CD4-positive, alpha-beta T cell (primary cell): ENCODE measurements at regions not wholly inside any gene's neighbourhood (a gene's known extent, or its start where the extent isn't known, plus 50 kb on each side); places are given as distances from the start of the nearest gene placed in this dataset.

Experiments
- ATAC-seq: fragments of 200-7000 bp; cut with Tn5 transposase; one replicate; pipeline ENCODE4 v1.10.0; 2022; ENCODE audit warnings: mild to moderate bottlenecking; ENCODE audit not compliant: poor library complexity
- CTCF ChIA-PET: fragments of 350-600 bp; sonication (Branson Sonifier 250); formaldehyde crosslinking; loops from one replicate; lab custom pipeline; 2021; ENCODE audit warnings: antibody characterized with exemption, inconsistent platforms; lab: Charles Lee
- POLR2A ChIA-PET: fragments of 350-600 bp; sonication (Branson Sonifier 250); formaldehyde crosslinking; loops from one replicate; lab custom pipeline; 2021; ENCODE audit warnings: antibody characterized with exemption, inconsistent platforms; lab: Charles Lee
- DNase-seq, 14 experiments: peaks; one replicate each; pipeline ENCODE4 v3.0.0-alpha.2; 2013 to 2020; ENCODE audit warnings: mixed read lengths in 2 of 14
- H3K27ac ChIP-seq, 2 donors: one replicate each; pipeline versions ENCODE4 v1.5.1 to v1.7.0; 2013; ENCODE audit warnings: low read length in 2 of 2, low read depth in 1 of 2, mild to moderate bottlenecking in 1 of 2
- H3K27me3 ChIP-seq, 2 experiments: 1 replicate in 1 of 2; 2 replicates in 1 of 2; pipeline versions ENCODE4 v1.6.1 to v1.7.0; 2013; ENCODE audit warnings: low read length in 2 of 2, control low read depth in 1 of 2, mild to moderate bottlenecking in 1 of 2, moderate library complexity in 1 of 2; ENCODE audit not compliant: insufficient read depth in 2 of 2, control insufficient read depth in 1 of 2
- H3K36me3 ChIP-seq: one replicate; pipeline ENCODE4 v1.6.1; 2013; ENCODE audit warnings: low read length, control low read depth; ENCODE audit not compliant: insufficient read depth
- H3K4me1 ChIP-seq: one replicate; pipeline ENCODE4 v1.6.1; 2013; ENCODE audit warnings: low read length, control low read depth; ENCODE audit not compliant: insufficient read depth
- H3K4me3 ChIP-seq: one replicate; pipeline ENCODE4 v1.5.1; 2013; ENCODE audit warnings: mild to moderate bottlenecking, low read length, moderate library complexity
- H3K9me3 ChIP-seq, 2 experiments: 1 replicate in 1 of 2; 2 replicates in 1 of 2; pipeline versions ENCODE4 v1.6.1 to v1.7.0; 2013; ENCODE audit warnings: low read length in 2 of 2, mild to moderate bottlenecking in 2 of 2, control low read depth in 1 of 2, moderate library complexity in 1 of 2; ENCODE audit not compliant: control insufficient read depth in 1 of 2, insufficient read depth in 1 of 2
- H3K27ac Mint-ChIP-seq: one replicate; pipeline ENCODE4 v1.8.0; 2020; ENCODE audit warnings: mixed read lengths
- H3K27me3 Mint-ChIP-seq: one replicate; pipeline ENCODE4 v1.8.0; 2021; ENCODE audit warnings: mixed read lengths
- H3K36me3 Mint-ChIP-seq: one replicate; pipeline ENCODE4 v1.8.0; 2021; ENCODE audit warnings: low read depth, mixed read lengths
- H3K4me1 Mint-ChIP-seq: one replicate; pipeline ENCODE4 v1.8.0; 2021; ENCODE audit warnings: low read depth, mixed read lengths
- H3K4me3 Mint-ChIP-seq: one replicate; pipeline ENCODE4 v1.8.0; 2020; ENCODE audit warnings: mild to moderate bottlenecking, mixed read lengths
- H3K9me3 Mint-ChIP-seq: one replicate; pipeline ENCODE4 v1.8.0; 2020; ENCODE audit warnings: mixed read lengths
- intact Hi-C, 2 experiments: fragments of 100-400 bp; cut with DNase I in 1 of 2; cut with micrococcal nuclease in 1 of 2; formaldehyde crosslinking; loops; one replicate each; pipeline versions ENCODE4 v1.15.1 to v1.9.0; 2023 to 2025; cut with DNase I, micrococcal nuclease
- TF ChIP-seq, protein P1 (sequence below): fragments of 200-600 bp; IDR thresholded peaks from one replicate; pipeline ENCODE4 v1.8.0; 2022; ENCODE audit warnings: antibody characterized with exemption, mild to moderate bottlenecking

DNA sequence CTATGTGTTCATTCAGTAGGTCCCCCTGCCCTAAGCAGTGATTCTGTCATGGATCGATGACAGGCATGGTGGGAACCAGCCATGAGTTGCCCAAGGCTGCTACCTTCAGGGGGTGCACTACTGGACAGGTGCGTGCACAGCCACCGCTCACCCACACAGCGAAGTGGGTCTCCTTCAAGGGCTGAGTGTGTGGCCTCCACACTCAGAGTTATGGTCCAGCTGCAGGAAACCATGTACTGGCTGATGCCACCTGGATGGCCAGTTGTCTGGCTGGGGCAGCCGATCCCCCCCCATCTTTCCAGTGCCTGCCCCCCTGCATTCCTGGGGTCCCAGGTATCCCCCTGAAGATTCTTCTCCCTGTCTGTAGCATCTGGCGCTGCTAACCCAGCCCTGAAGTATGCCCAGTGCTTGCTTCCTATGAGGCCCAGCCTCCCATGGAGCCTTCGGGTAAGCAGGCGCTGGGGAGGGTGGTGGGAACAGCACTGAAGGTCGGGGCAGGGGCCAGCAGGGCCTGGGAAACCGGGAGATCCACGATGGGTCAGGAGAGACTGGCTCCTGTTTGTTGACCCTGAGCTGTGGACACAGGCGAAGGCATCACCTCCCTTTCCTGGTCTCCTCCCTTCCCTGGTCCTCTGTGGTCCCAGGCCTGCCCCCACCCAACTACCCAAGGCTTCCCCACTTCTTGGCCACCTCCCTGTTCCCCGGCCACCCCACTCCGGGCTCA lies 106.0 kb downstream of the VEGFA start:
- ChIA-PET CTCF (no interaction called here), POLR2A (no interaction called here)
- H3K4me3 Mint-ChIP-seq = no peak overlapping the region
- no peaks in the 10 kb centered on the region for H3K4me1 Mint-ChIP-seq
- no peaks in the 10 kb centered on the region for H3K27me3 ChIP-seq
- no peaks in the 10 kb centered on the region for H3K9me3 Mint-ChIP-seq
- no peak overlapping the region for H3K27ac Mint-ChIP-seq
- H3K36me3 ChIP-seq = no peaks in the 10 kb centered on the region
- DNase-seq = no peak
- H3K36me3 Mint-ChIP-seq = no peaks in the 10 kb centered on the region
- no peak overlapping the region for H3K27ac ChIP-seq
- intact Hi-C loops = no loop called here
- no peak overlapping the region for H3K4me3 ChIP-seq
- ATAC-seq = no peak
- H3K9me3 ChIP-seq = no peaks in the 10 kb centered on the region
- TF ChIP-seq, protein P1, sequence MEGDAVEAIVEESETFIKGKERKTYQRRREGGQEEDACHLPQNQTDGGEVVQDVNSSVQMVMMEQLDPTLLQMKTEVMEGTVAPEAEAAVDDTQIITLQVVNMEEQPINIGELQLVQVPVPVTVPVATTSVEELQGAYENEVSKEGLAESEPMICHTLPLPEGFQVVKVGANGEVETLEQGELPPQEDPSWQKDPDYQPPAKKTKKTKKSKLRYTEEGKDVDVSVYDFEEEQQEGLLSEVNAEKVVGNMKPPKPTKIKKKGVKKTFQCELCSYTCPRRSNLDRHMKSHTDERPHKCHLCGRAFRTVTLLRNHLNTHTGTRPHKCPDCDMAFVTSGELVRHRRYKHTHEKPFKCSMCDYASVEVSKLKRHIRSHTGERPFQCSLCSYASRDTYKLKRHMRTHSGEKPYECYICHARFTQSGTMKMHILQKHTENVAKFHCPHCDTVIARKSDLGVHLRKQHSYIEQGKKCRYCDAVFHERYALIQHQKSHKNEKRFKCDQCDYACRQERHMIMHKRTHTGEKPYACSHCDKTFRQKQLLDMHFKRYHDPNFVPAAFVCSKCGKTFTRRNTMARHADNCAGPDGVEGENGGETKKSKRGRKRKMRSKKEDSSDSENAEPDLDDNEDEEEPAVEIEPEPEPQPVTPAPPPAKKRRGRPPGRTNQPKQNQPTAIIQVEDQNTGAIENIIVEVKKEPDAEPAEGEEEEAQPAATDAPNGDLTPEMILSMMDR = no peak
- no peaks in the 10 kb centered on the region for H3K4me1 ChIP-seq
- no peaks in the 10 kb centered on the region for H3K27me3 Mint-ChIP-seq

DNA sequence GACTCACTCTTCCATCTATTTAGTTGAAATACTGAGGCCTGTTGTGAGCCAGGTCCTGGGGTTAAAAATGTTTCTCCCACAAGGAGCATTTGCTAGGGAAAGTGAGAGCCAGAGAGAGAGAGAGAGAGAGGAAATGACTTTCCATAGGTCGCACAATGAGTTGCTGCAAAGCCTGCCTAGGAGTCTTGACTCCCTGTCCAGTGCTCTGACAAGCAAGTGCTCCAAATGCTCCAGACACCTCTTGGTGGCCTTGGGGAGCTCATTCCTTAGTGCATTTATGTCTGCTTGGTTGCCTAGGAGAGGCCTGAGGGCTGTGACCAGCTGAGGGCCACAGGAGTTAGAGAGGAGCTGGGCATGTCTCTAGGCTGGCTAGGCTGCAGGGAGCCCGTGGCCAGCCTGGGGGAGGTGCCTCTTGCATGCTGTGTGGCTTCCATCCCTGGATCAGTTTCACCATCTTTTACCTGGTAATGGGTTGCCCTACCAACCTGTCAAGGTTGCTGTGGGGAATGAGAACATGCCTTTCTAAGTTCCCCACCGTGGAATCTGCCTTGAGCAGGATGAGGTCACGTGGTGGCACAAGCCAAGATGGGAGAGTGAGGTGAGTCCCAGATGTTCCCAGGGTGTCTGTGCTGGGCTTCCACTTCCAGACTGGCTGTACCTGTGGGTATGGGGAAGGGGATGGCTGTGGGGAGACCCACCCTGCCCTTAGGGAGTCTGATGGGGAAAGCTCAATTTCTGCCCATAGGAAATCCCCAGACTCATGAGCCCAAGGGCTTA lies 105.0 kb downstream of the VEGFA start:
- Mint-ChIP-seq H3K27me3 (no peaks in the 10 kb centered on the region), H3K9me3 (no peaks in the 10 kb centered on the region), H3K27ac (no peak overlapping the region), H3K4me1 (no peaks in the 10 kb centered on the region), H3K4me3 (no peak overlapping the region), H3K36me3 (no peaks in the 10 kb centered on the region)
- ATAC-seq (no peak), DNase-seq (no peak)
- intact Hi-C loops = no loop called here
- no peaks in the 10 kb centered on the region for H3K9me3 ChIP-seq
- no peak overlapping the region for H3K4me3 ChIP-seq
- ChIA-PET POLR2A (no interaction called here), CTCF (no interaction called here)
- H3K27me3 ChIP-seq = no peaks in the 10 kb centered on the region
- H3K27ac ChIP-seq = no peak overlapping the region
- H3K36me3 ChIP-seq = no peaks in the 10 kb centered on the region
- no peaks in the 10 kb centered on the region for H3K4me1 ChIP-seq
- TF ChIP-seq, protein P1 = no peak

DNA sequence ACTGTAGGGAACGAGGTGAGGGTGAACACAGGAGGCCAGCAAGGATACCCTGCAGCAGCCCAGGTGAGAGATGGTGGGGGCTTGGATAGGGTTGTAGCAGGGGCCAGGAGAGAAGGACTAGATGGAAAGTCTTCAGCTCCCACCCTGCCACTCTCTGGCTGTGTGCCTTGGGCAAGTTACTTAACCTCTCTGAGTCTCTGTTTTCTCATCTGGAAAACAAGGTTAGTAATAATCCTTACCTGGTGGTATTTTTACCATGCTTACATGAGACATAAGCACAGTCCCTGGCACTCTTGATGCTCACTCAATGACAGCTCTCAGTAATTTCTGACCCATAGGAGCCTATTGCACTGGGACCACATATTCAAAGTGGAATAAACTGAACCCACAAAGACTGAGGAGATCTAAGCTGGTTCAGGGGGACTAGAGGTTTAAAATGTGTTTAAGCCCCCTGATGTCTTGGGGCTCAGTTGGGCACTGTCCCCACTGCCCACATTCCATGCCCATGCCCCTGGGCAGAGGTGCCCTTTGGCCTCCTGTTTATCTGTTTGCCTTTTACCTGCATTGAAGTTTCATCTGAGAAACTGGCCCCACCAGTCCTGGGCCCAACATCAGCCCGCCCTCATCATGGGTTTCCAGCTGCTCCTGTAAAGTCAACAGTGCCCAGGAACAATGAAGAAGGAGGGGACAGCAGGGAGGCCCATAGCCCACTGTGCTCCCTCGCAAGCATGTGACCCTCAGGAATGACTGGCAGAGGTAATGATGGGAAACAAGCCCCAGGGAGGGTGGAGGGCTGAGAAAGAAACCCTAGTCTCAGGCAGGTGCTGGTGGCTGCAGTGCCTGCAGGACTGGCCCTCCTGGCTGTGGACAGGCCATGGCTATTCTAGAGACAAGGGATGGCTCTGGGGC lies 104.0 kb downstream of the VEGFA start:
- TF ChIP-seq, protein P1 = no peak
- Histone ChIP-seq H3K4me3 (no peak overlapping the region), H3K4me1 (no peaks in the 10 kb centered on the region), H3K27me3 (no peaks in the 10 kb centered on the region), H3K9me3 (no peaks in the 10 kb centered on the region), H3K27ac (no peak overlapping the region), H3K36me3 (no peaks in the 10 kb centered on the region)
- Mint-ChIP-seq H3K27me3 (no peaks in the 10 kb centered on the region), H3K9me3 (no peaks in the 10 kb centered on the region), H3K36me3 (no peaks in the 10 kb centered on the region), H3K4me3 (no peak overlapping the region), H3K27ac (no peak overlapping the region), H3K4me1 (no peaks in the 10 kb centered on the region)
- intact Hi-C loops = no loop called here
- ATAC-seq (no peak), DNase-seq (no peak)
- ChIA-PET CTCF (no interaction called here), POLR2A (no interaction called here)
